GM18520 (cell line): ENCODE measurements at regions not wholly inside any gene's neighbourhood (a gene's known extent, or its start where the extent isn't known, plus 50 kb on each side); places are given as distances from the start of the nearest gene placed in this dataset.

ENCODE experiments used
- ATAC-seq: cut with Tn5 transposase; IDR thresholded peaks from one replicate; pipeline ENCODE4 v1.9.1; 2021; ENCODE audit not compliant: unreplicated experiment

DNA sequence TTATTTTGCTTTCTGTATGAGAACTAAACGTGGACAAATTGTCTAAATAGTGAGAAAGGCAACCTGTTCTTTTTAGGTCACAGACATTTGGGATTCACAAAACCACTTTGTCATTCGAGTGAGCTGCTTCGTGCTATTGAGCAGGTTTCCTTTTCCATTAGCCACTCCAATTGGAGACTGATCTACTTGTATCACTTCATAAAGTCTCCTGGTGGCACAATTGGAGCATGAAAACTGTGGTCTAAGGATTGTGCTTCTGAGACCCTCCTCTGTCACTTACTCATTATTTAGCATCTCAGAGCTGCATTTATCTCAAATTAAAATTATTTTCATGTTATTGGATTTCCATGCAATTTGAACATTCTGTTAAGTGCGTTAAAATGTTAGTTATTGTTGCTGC, 397.7 kb downstream of the TDRD3 start:
- ATAC-seq: no peak

DNA sequence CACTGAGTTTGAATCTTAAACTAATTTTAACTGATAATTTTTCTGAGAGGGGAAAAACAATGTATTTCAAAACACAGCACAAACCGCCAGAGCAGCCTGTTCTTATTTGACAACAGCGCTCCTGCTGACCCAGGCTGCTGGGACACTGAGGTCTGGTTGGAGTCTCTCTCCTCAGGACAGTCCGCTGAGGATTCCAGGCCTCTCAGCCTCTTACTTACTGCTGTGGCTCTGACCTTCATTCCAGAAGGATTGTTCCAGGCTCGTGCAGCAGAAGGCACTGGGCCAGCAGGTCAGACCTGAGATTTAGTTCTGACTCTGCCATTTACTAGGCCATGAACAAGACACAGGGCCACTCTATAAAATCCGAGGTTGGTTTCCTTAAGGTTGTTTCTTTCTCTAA, 393.6 kb downstream of the TDRD3 start:
- ATAC-seq: no peak

DNA sequence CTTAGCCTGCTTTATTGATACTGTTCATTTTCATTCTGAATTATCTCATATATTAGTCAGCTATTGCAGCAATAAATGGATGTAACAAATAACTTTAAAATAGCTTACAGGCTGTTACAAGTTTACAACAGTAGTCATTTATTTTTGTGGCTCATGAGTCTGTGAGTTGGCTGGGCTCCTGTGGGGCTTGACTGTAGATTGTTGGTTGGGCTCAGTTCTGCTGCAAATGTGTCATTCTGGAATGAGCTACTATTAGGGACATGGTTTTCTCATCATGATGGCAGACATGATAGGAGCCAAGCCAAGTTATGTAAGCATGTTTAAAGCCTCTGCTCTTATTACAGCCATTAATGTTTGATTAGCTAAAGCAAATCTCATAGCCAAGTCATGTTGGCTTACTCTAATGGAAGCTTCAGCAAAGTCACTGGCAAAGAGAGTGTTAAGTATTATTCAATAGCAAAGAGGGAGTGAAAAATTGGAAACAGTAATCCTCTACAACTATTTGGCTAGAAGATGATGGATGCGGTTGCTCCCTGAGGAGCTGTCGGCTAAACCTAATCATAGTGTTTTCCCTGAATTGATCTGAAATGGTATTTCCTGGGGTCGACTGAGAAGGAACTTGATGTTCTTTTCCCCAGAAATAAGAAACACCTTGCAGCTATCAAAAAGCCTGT, 391.3 kb downstream of the TDRD3 start:
- no peak for ATAC-seq

DNA sequence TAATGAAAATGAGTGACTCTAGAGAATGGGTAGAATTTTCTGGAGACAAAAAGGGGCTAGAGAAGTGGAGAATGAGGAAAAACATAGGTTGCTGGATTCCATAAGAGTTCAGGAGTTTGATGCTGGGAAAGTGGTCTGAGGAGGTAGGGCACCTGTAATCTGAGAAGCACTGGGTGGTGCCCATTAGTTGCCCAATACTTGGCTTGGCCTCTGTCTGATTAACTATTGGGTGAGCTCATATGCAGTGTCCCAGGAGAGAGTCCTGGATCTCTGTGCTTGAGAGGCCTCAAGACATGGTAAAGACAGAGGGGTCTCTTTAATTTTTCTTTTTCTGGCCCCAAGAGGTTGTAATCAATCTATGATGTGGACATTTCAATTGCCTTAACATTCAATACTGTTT, 390.1 kb downstream of the TDRD3 start:
- ATAC-seq: no peak

DNA sequence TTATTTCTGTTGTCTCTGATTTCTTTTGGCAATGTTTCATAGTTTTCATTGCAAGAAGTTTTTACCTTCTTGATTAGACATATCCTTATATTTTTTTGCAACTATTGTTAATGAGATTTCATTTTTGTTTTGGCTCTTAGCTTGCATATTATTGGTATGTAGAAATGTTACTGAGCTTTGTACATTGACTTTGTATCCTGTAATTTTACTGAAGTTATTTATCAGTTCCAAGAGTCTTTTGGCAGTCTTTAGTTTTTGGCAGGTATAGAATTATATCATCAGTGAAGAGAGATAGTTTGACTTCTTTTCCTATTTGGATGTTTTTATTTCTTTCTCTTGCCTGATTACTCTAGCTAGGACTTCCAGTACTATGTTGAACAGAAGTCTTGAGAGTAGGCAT, 375.7 kb downstream of the TDRD3 start:
- ATAC-seq: no peak

DNA sequence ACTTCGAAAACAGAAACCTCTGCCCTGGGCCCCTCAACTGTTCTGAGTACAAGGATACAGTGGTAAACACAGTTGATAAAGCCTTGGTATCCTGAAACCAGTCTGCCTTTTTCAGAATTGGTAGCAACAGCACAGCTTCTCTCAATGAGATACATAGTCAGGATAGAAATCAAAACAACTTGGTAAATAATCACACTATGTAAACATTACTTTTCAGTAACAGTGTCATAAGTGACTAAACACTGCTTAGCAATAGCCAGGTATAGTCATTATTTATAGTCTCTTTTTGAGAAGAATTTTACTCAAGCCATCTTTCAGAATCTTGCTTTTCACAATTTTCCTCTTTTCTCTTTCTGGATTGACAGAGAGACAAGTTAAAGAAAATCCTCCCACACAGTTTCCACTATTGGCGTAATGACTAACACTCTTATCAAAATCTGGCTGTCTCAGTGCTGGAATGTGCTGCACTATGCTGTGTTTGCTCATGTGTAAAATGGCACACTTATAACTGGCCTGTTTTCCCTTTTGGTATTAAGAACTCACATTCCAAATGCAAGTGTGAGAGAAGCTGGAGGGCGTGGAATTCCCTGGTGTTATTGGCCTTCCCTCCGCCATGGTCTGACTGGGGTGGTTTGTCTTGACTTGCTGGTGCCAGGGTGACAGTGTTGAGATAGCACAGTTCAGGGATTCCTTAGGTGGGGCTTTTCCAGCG, 368.8 kb downstream of the TDRD3 start:
- ATAC-seq: no peak

DNA sequence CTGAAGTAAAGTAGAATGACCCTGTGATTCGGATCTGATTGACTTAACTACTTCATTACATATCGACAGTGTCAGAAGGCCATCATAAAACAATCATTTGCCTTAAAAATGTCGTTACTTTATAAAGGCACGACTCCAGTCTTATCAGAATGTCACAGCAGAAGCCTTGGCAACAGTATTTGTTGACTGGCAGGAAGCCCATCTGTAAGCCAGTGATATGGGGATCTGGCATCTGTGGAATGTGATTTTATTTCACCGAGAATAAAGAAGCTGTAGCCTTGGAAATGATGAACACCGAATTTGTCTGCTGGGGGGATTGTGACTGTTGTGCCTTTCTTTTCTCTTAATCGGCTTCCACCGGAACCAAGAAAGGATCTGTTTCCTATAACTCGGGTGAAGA, 362.5 kb downstream of the TDRD3 start:
- no peak for ATAC-seq

DNA sequence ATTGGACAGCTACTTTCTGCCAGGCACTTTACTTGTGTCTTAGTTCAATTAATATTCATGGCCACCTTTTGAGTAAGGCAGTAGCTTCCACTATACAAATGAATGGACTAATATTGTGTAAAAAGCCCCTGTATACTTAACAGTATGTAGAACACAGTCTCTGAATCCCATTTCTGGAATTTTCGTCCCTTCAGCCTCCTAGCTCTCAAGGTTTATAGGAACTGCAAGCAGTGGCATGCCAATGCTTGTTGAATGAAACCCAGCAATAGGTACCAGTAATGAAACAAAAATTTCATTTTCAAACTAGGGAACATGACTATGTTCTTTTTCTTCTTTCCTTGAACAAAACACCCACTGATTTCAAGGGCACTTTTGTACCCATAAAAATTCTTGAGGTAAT, 361.6 kb downstream of the TDRD3 start:
- no peak for ATAC-seq

DNA sequence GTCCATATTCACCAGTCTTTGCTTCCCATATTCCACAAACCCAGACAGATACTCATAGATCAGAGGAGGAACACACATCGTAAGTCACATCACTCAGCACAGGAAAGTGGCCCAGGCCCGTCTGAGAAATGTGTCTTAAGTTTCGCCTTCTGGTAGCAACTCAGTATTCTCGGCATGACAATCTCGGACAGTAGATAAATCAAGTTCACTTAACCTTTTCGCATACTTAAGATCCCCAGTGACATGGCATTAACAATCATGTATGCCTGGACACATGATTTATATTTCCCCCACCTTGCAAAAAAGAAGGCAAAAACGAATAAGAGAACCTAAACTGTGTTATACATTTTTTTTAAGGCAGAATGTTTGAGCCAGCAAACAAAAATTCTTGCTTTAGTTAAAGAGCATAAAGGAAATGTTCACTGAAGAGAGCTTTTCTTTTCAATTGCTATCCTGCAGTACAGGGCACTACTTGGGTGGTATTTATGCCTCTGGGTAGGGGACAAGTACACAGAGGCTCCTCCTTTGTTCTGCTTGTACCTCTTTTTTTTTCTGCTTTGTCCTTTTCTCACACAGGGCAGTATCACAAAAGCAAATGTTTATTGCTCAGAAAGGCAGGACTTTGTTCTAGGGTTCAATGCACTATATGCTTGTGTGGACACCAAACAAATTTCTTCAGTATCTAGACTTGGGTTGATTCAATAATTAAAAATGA, 360.6 kb downstream of the TDRD3 start:
- ATAC-seq: no peak

DNA sequence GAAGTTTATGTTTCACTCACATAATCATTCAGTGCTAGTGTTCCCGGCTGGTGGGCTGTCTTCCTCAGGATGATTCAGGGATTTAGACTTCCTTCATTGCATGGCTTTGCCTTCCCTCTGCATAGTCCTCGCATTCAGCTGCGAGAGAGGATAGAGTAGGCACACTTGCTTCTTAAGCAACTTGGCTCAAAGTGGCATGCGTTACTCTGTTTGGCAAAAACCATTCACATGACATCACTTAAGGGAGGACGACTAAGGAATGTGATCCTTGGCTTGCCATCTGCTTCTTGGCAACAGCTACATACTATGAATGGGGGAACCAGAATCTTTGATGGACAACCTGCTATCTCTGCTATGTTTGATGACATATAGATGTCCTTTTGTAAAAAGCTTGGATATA, 359.3 kb downstream of the TDRD3 start:
- ATAC-seq: no peak

DNA sequence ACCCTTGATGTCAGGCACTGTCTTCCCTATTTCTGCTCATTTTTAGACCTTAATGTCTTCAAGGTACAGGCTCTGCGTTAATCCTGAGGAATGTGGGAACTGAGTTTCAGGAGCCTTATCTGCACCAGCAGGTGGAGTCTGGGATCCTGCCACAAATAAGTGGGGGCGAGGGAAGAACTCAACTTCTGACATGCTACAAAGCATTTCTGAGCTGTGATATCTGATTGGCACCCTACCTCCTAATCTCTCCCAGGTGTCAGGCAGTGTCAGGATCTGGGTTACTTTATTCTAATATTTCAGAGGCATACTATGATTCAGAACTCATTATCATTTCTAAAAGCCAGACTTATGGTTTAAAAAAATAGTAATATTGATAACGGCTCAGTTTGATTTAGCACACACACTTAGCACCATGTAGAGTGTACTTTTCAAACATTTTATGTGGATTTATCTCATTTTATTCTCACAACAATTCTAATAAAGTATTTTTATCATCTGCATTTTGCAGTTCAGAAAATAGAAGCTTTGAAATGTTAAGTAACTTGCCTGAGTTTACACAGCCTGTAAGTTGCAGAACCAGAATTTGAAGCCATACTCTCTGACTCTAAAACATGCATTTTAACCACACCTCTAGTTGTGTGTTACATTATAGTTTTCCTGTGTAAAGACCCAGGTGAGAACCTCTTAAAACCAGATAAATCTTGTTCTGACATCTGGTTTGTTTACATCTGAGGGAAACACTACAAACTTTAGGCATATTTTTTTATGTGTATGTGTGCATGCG, 358.6 kb downstream of the TDRD3 start:
- no peak for ATAC-seq

DNA sequence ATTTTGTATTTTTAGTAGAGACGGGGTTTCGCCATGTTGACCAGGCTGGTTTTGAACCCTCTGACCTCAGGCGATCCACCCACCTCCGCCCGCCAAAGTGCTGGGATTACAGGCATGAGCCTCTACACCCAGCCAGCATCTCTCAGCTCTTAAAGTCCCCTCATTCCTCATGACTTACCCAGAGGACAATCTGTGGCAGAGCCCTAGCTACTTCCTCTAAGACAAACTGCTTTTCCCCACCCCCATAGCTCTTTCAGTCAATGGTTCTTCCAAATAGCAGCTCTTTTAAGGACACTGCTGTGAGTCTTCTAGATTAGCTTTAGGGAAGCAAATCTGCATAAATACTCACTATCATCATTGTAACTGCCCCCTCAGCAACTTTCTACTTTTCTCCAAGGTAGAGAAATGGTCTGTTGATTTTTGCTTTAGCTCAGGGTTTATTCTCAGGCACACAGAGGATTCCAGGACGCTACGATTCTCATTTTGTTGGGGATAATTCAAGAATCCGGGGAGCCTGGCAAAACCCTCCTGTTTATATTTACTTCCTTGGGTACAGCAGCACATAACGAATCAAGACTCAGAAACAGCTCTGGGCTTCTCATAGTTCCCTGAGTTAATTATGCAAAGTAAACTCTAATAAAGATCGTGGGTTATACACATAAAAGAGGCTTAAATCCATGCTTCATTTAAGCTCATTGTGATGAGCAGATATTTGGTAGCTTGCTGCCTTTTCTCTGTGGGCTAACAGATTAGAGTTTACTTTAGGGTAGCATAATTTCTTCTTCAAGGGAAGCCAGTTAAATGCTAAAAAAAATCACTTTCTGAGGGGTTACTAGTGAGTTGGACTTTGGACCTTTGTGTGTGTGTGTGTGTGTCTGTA, 357.4 kb downstream of the TDRD3 start:
- ATAC-seq: no peak

DNA sequence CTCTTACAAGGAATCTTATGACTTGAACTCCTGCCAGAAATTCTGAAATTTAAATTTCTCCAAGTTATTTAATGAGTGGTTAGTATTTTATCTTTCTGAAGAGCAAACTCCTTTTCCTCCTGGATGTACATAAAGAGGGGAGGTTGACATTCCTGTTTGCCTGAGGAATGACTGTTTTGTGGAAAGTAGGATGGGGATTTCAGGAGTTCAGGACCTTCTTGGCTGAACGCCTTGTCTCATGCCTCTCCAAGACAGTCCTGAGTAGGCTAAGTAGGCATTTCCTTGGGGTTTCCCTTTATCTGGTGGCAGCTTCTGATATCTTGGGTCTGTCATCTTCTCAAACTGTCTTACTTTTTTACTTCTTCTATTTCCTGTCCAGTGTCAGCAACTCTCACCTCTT, 356.6 kb downstream of the TDRD3 start:
- ATAC-seq: no peak

DNA sequence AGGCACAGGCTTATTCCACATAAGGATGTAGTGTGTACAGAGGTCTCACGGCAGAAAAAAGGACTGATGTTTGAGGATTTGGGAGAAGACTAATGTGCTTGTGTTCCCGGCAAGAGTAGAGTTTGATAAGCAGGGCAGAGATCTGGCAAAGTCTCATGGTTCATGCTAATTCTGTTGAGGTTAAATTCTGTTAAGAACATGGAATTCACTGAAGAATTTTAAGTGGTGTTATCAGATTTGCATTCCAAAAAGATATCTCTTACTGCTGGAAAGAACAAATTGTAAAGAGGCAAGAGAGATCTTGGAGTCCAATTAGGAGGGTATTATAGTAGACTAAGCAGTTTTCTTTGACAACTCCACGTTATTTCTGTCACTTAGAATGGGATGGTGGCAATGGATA, 348.3 kb downstream of the TDRD3 start:
- ATAC-seq: no peak

DNA sequence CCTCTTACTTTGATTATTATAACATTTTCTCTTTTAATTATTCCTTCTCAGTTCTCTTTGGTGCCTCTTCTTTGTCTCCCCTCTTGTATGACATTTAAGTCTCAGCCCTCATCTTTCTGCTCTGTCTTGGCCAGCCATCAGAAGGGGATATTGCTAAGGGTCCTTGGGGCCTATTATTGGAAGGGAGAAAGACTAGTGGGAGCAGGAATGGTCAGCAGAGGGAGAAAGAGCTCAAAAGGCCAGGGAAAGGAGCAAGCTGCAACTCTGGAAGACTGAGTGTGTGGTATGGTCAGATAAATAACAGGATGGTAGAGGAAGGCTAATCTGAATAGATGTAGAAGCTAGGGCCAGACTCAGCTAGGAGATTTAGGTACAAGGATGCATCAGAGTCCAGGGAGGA, 336.9 kb downstream of the TDRD3 start:
- ATAC-seq: no peak

DNA sequence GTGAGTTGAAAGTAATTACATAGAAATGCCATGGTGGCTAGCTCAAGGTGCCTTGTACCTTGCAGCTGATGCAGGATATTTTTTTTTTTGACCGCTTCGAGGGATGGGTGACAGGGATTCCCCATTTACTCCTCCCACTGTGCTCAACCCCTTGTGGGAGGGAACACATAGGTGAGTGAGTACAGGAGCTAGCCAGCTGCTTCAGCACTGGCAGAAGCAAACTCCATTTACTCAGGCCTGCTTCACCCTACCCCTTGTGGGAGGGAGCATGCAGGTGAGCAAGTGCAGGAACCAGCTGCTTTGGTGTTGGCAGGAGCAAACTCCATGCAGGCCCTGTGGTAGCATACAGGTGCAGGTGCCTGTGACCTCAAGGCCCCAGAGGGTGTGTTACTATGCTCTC, 330.1 kb downstream of the TDRD3 start:
- no peak for ATAC-seq

DNA sequence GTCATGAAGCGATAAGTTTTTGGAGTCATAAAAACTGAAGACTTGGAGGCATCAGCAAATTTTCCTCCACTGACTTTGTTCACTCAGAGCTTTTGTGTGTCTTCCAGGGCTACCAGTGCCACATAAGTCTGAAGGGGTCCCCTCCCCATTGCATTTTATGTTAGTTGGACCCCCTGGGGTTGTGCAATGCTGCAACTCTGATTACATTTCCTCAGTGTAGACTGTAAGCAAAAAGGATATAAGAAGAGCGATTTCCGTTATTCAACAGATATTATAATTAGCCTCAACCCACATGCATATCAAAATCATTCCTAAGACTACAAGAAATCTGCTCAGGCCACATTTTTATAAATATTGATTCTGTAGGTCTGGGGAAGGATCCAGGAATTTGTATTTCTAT, 324.0 kb downstream of the TDRD3 start:
- no peak for ATAC-seq

DNA sequence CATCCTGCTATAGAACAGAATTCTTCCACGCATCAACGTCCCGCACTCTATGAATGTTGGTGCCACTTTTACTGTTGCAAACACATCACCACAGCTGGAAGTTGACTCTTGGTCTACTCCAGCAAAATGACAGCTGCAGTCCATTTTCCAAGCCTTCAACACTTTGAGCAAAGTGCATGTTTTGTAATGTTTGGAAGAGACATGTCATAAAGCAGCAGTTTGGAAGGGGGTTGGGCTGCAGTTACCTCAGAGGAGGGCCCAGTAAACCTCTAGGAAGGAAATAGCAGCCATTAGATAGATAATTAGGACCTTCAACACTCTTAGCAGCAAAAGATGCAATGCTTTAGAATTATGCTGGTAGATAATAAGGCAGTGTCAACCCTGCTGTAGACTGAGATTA, 323.6 kb downstream of the TDRD3 start:
- no peak for ATAC-seq

DNA sequence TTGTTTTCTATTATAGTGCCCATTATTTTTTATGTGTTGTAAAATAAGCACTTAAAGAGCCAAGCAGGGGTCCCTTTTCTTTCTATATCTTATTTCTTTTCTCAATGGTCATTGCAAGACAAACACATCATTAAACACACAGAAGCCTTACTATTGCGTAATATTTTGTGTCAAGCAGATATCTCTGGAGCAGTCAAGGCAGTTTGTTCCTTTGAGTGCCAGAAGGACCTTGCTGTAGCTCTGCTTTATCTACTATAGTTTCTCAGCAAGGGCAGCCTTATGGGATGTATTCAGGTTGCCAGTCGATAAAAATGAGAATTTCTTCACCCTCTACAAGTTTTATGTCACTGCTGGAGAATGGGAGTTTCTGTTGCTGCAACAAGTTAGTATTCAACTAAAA, 319.3 kb downstream of the TDRD3 start:
- no peak for ATAC-seq

DNA sequence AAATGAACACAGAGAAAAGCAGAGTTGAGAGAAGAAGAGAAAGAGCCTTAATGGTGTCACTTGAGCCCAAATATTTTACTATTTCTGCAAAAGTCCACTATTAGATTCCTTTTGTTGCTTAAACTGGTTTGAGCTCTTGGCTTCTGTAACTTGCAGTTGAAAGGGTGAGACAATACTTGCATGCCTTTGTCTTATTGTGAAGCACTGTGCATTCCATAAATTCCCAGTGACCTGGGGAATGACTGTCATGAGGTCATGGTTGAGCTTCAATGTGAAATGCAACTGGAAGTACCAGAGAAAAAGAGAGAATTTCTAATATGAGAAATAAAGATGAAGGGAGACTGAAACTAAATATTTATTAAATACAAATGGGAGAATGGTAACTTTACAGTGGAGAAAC, 310.9 kb downstream of the TDRD3 start:
- no peak for ATAC-seq

DNA sequence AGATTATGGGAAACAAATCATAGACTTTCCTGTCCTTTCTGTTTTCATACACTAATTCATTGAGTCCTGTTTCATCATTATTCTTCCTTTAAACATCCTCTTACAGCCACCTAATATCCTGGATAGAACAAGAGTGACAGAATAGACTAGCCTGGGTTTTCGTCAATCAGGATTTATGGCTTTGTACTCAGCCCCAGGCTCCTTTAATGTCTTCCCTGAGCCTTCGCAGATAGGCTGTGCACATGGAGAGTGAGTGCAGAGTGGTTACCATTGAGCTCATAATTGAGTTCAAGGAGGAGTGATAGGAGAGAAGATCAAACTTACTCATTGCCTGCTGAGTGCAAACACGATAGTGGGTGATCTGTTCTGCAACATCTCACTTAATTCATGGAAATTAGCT, 304.9 kb downstream of the TDRD3 start:
- no peak for ATAC-seq
